Subcutaneous abdominal adipose tissue (tissue), 5 donors: ENCODE measurements at regions not wholly inside any gene's neighbourhood (a gene's known extent, or its start where the extent isn't known, plus 50 kb on each side); places are given as distances from the start of the nearest gene placed in this dataset.
"Not testable (repeated sequence)": the region's sequence is repeated elsewhere in the genome, so short reads cannot be mapped to it uniquely, and the experiment has no call there.

ENCODE experiments used
- H3K27ac ChIP-seq: one replicate; pipeline ENCODE4 v1.7.0; 2013; ENCODE audit warnings: low read depth, mild to moderate bottlenecking, inconsistent platforms, low read length, moderate library complexity
- H3K27me3 ChIP-seq, 5 donors: one replicate each; pipeline ENCODE4 v1.7.0; 2013; ENCODE audit warnings: low read length in 5 of 5, inconsistent platforms in 1 of 5; ENCODE audit not compliant: control insufficient read depth in 5 of 5, insufficient read depth in 4 of 5
- H3K36me3 ChIP-seq, 5 donors: one replicate each; pipeline ENCODE4 v1.7.0; 2013; ENCODE audit warnings: low read length in 5 of 5; ENCODE audit not compliant: control insufficient read depth in 5 of 5, insufficient read depth in 5 of 5
- H3K4me1 ChIP-seq, 5 donors: one replicate each; pipeline ENCODE4 v1.7.0; 2013; ENCODE audit warnings: low read length in 5 of 5, mild to moderate bottlenecking in 3 of 5, moderate library complexity in 1 of 5; ENCODE audit not compliant: control insufficient read depth in 5 of 5, insufficient read depth in 5 of 5
- H3K4me3 ChIP-seq, 5 donors: one replicate each; pipeline ENCODE4 v1.7.0; 2013; ENCODE audit warnings: low read length in 5 of 5, low read depth in 1 of 5
- H3K9ac ChIP-seq, 5 donors: one replicate each; pipeline ENCODE4 v1.7.0; 2013; ENCODE audit warnings: low read length in 5 of 5, mild to moderate bottlenecking in 4 of 5, moderate library complexity in 3 of 5
- H3K9me3 ChIP-seq, 5 donors: one replicate each; pipeline ENCODE4 v1.7.0; 2013; ENCODE audit warnings: low read length in 5 of 5; ENCODE audit not compliant: control insufficient read depth in 5 of 5
- donor health status: healthy.
- donor health status: healthy.
- donor health status: healthy.
- donor health status: healthy.
- donor health status: healthy.

- not testable (repeated sequence) for H3K27ac ChIP-seq, H3K36me3 ChIP-seq, H3K9me3 ChIP-seq, H3K4me3 ChIP-seq, H3K4me1 ChIP-seq, H3K27me3 ChIP-seq, H3K9ac ChIP-seq
Observed at GRCh38 chr13:43968943-43969690, 89.4 kb downstream of the LACC1 start.

DNA sequence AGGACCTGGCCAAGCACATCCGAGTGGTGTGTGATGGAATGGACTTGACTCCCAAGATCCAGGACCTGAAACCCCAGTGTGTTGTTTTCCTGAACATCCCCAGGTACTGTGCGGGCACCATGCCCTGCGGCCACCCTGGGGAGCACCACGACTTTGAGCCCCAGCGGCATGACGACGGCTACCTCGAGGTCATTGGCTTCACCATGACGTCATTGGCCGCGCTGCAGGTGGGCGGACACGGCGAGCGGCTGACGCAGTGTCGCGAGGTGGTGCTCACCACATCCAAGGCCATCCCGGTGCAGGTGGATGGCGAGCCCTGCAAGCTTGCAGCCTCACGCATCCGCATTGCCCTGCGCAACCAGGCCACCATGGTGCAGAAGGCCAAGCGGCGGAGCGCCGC is 90.2 kb downstream of the LACC1 start:
- not testable (repeated sequence) for H3K27me3 ChIP-seq, H3K4me3 ChIP-seq, H3K36me3 ChIP-seq, H3K27ac ChIP-seq, H3K4me1 ChIP-seq, H3K9ac ChIP-seq, H3K9me3 ChIP-seq

DNA sequence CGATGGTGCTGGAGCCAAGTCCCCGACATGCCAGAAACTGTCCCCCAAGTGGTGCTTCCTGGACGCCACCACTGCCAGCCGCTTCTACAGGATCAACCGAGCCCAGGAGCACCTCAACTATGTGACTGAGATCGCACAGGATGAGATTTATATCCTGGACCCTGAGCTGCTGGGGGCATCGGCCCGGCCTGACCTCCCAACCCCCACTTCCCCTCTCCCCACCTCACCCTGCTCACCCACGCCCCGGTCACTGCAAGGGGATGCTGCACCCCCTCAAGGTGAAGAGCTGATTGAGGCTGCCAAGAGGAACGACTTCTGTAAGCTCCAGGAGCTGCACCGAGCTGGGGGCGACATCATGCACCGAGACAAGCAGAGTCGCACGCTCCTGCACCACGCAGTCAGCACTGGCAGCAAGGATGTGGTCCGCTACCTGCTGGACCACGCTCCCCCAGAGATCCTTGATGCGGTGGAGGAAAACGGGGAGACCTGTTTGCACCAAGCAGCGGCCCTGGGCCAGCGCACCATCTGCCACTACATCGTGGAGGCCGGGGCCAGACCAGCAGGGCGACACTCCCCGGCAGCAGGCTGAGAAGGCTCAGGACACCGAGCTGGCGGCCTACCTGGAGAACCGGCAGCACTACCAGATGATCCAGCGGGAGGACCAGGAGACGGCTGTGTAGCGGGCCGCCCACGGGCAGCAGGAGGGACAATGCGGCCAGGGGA is 91.0 kb downstream of the LACC1 start:
- not testable (repeated sequence) for H3K9me3 ChIP-seq, H3K36me3 ChIP-seq, H3K4me1 ChIP-seq, H3K27me3 ChIP-seq, H3K4me3 ChIP-seq, H3K9ac ChIP-seq, H3K27ac ChIP-seq

DNA sequence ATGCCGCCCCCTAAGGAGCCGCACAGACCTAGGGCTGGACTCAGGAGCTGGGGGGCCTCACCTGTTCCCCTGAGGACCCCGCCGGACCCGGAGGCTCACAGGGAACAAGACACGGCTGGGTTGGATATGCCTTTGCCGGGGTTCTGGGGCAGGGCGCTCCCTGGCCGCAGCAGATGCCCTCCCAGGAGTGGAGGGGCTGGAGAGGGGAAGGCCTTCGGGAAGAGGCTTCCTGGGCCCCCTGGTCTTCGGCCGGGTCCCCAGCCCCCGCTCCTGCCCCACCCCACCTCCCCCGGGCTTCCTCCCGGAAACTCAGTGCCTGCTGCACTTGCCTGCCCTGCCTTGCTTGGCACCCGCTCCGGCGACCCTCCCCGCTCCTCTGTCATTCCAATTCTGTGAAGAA is 91.6 kb downstream of the LACC1 start:
- not testable (repeated sequence) for H3K27me3 ChIP-seq, H3K9me3 ChIP-seq, H3K27ac ChIP-seq, H3K4me3 ChIP-seq, H3K4me1 ChIP-seq, H3K36me3 ChIP-seq, H3K9ac ChIP-seq

DNA sequence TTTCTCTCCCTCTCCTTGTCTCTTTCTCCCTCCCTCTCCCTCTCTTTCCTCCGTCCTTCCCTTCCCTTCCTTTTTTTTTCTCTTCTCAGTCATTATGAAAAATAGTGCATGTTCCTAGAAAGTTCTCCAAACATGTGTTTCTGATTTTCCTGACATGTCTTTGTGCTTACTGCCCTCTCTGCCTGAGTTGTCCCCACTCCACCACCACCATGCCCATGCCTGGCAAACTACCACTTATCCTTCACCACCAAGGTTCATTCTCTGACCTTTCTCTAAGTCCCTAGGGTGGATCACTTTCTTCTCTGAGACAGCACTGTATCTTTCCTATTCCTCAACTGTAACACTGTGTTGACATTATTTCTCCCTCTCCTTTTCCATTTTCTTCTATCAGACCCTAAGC is 98.2 kb downstream of the LACC1 start:
- no peaks in the 10 kb centered on the region for H3K9me3 ChIP-seq
- no peak overlapping the region for H3K27ac ChIP-seq
- H3K4me3 ChIP-seq, result no peak overlapping the region
- no peaks in the 10 kb centered on the region for H3K27me3 ChIP-seq
- H3K9ac ChIP-seq, result no peak overlapping the region
- no peaks in the 10 kb centered on the region for H3K4me1 ChIP-seq
- H3K36me3 ChIP-seq, result no peaks in the 10 kb centered on the region

GRCh38 chr13:43978688-43979087 is 99.0 kb downstream of the LACC1 start:
- no peaks in the 10 kb centered on the region for H3K36me3 ChIP-seq
- no peaks in the 10 kb centered on the region for H3K9me3 ChIP-seq
- H3K4me1 ChIP-seq, result no peaks in the 10 kb centered on the region
- no peaks in the 10 kb centered on the region for H3K27me3 ChIP-seq
- no peak overlapping the region for H3K4me3 ChIP-seq
- H3K27ac ChIP-seq, result no peak overlapping the region
- no peak overlapping the region for H3K9ac ChIP-seq

DNA sequence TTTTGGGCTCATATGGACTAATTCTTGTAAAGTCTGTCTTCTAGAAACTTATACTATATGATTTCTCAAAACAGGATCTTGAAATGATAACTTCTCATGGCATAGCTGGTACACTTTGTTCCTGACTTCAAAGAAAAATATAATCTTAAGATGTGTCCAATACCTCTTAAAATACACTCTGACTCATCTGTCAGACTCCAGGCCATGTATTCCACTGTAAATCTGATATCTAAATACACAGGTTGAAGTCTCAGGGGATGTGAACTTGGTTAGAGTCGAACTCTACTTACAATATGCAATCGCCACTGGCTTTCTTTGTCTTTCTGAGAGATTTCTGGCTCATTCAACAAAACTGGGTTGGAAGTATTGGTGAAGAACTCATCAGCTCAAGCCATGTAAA is 99.8 kb downstream of the LACC1 start:
- H3K4me3 ChIP-seq, result no peak overlapping the region
- no peak overlapping the region for H3K9ac ChIP-seq
- no peaks in the 10 kb centered on the region for H3K27me3 ChIP-seq
- no peaks in the 10 kb centered on the region for H3K9me3 ChIP-seq
- H3K4me1 ChIP-seq, result no peaks in the 10 kb centered on the region
- H3K36me3 ChIP-seq, result no peaks in the 10 kb centered on the region
- no peak overlapping the region for H3K27ac ChIP-seq

DNA sequence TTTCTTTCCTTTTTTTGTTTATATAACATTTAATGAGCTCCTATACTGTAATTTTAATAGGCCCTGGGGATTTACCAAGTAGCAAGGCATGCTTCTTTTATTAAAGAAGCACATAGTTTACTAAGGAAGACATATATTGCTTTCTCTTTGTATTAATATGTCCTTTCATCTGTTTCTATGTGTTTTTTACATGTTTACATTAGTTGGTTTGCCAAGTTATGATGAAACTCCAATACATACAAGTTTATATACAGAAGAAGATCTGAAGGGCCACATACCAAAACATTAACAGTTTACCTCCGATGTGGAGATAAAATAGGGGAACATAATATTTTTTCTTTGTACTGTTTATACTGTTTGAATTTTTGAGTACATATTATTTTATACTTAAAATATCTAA is 100.9 kb downstream of the LACC1 start:
- Histone ChIP-seq H3K9me3 (no peaks in the 10 kb centered on the region), H3K27me3 (no peaks in the 10 kb centered on the region), H3K4me3 (no peak overlapping the region), H3K9ac (no peak overlapping the region), H3K27ac (no peak overlapping the region), H3K4me1 (no peaks in the 10 kb centered on the region), H3K36me3 (no peaks in the 10 kb centered on the region)

GRCh38 chr13:43981091-43981490 is 101.4 kb downstream of the LACC1 start:
- Histone ChIP-seq H3K36me3 (no peaks in the 10 kb centered on the region), H3K27ac (no peak overlapping the region), H3K27me3 (no peaks in the 10 kb centered on the region), H3K4me3 (no peak overlapping the region), H3K4me1 (no peaks in the 10 kb centered on the region), H3K9me3 (no peaks in the 10 kb centered on the region), H3K9ac (no peak overlapping the region)

DNA sequence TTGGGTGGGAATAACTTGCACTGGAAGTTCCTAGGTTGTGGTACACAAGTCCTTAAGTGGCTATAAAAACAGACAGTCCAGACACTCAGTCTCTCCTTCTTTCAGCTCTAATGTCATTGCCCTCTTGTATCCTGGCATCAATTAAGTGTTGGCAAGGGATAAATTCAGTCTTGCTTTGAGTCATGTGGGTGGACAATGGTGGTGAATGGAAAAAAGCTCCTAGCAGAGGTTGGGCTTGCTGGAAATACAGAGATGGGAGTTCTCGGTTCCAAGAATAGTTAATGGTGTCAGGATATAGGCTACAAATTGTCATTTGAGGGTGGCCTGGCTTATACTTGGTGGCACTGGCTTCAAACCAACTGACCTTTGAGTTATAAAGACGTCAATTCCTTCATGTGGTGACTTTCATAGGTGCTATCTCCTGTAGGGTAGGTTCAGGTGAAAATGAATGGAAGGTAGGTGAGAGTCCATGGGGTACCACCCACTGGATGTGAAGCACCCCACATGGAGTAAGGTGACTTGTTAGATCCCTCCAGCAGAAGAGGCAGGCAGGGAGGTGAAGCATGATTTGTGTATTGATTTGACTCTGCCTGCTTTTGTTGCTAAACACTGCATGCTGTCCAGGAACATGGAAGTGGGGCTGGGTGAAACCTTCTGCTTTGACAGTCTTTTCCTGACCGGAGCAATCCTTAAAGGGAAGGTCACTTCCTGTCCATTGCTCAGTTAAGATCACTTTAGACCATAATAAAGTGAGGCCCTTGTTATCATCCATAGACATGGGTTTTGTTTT is 102.0 kb downstream of the LACC1 start:
- Histone ChIP-seq H3K4me1 (no peaks in the 10 kb centered on the region), H3K9me3 (no peaks in the 10 kb centered on the region), H3K36me3 (no peaks in the 10 kb centered on the region), H3K27ac (no peak overlapping the region), H3K4me3 (no peak overlapping the region), H3K27me3 (no peaks in the 10 kb centered on the region), H3K9ac (no peak overlapping the region)
